ENCODE measurements at regions not wholly inside any gene's neighbourhood (a gene's known extent, or its start where the extent isn't known, plus 50 kb on each side); places are given as distances from the start of the nearest gene placed in this dataset.

- no peak for TF ChIP-seq CTCF (IDR thresholded peaks at IDR 0.05; ENCODE audit: insufficient read depth, low read length)
- no peak overlapping the region for H3K4me3 ChIP-seq (ENCODE audit: low read depth, low read length)
- no peak for DNase-seq (ENCODE audit: low read depth)
Observed at GRCh38 chr2:4415171-4415570, 711.8 kb downstream of the DCDC2C start.

GRCh38 chr2:4415810-4416413, 712.5 kb downstream of the DCDC2C start:
- DNase-seq (ENCODE audit: low read depth): no peak

GRCh38 chr2:4416431-4416830, 713.1 kb downstream of the DCDC2C start:
- no peak overlapping the region for H3K4me3 ChIP-seq (ENCODE audit: low read depth, low read length)
- DNase-seq (ENCODE audit: low read depth): no peak
- TF ChIP-seq CTCF (IDR thresholded peaks at IDR 0.05; ENCODE audit: insufficient read depth, low read length): no peak

More at GRCh38 chr2:4415810-4416413, 712.5 kb downstream of the DCDC2C start:
- no peak for TF ChIP-seq CTCF (IDR thresholded peaks at IDR 0.05; ENCODE audit: insufficient read depth, low read length)
- H3K4me3 ChIP-seq (ENCODE audit: low read depth, low read length): no peak overlapping the region

- no peak for TF ChIP-seq CTCF (IDR thresholded peaks at IDR 0.05; ENCODE audit: insufficient read depth, low read length)
- DNase-seq (ENCODE audit: low read depth): no peak
Observed at GRCh38 chr2:4417771-4418170, 714.4 kb downstream of the DCDC2C start.

GRCh38 chr2:4420032-4420431, 716.7 kb downstream of the DCDC2C start:
- H3K4me3 ChIP-seq (ENCODE audit: low read depth, low read length): no peak overlapping the region
- DNase-seq (ENCODE audit: low read depth): no peak
- TF ChIP-seq CTCF (IDR thresholded peaks at IDR 0.05; ENCODE audit: insufficient read depth, low read length): no peak

More at GRCh38 chr2:4417771-4418170, 714.4 kb downstream of the DCDC2C start:
- no peak overlapping the region for H3K4me3 ChIP-seq (ENCODE audit: low read depth, low read length)

- H3K4me3 ChIP-seq (ENCODE audit: low read depth, low read length): no peak overlapping the region
- TF ChIP-seq CTCF (IDR thresholded peaks at IDR 0.05; ENCODE audit: insufficient read depth, low read length): no peak
- no peak for DNase-seq (ENCODE audit: low read depth)
Observed at GRCh38 chr2:4424153-4424552, 720.8 kb downstream of the DCDC2C start.

- TF ChIP-seq CTCF (IDR thresholded peaks at IDR 0.05; ENCODE audit: insufficient read depth, low read length): no peak
- no peak for DNase-seq (ENCODE audit: low read depth)
- H3K4me3 ChIP-seq (ENCODE audit: low read depth, low read length): no peak overlapping the region
Observed at GRCh38 chr2:4427083-4427482, 723.7 kb downstream of the DCDC2C start.
